NB4 (cell line): ENCODE measurements at regions not wholly inside any gene's neighbourhood (a gene's known extent, or its start where the extent isn't known, plus 50 kb on each side); places are given as distances from the start of the nearest gene placed in this dataset.

Source experiments
- DNase-seq: peaks from one replicate; pipeline ENCODE4 v3.0.0; 2010; ENCODE audit warnings: low read depth
- H3K4me3 ChIP-seq: one replicate; pipeline ENCODE4 v1.5.1; 2011; ENCODE audit warnings: mild to moderate bottlenecking, low read depth, low read length, moderate library complexity
- MYC ChIP-seq: IDR thresholded peaks from 2 replicates; pipeline ENCODE4 v1.6.1; 2011; ENCODE audit warnings: low read depth, low read length
- POLR2A ChIP-seq: IDR thresholded peaks from 2 replicates; pipeline ENCODE4 v1.6.1; 2011; ENCODE audit warnings: mild to moderate bottlenecking; ENCODE audit not compliant: insufficient read length; ENCODE audit errors: extremely low read depth
- TF ChIP-seq, protein P1 (sequence below): IDR thresholded peaks from one replicate; pipeline ENCODE4 v1.5.1; 2012; ENCODE audit warnings: low read depth, low read length
- TF ChIP-seq, protein P2 (sequence below): IDR thresholded peaks from 2 replicates; pipeline ENCODE4 v1.6.1; 2011; ENCODE audit warnings: low read depth, low read length

DNA sequence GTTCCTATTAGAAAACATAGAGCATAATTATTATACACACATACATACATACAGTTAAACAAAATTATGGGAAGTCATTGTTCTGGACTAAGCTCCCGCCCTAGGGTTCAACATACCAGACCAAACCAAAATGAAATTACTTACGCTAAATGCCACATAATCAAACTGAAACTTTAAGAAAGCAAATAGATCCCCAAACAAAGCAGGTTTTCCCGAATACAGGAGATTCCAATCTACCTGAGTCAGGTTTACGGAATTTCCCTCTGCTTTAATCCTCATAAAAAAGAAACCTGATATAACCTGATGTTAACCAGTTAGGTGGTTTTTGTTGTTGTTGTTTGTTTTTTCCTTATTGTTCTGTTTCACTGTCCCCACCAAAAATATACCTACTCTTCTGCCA lies 1886.9 kb downstream of the NCAM2 start:
- TF ChIP-seq, protein P1, sequence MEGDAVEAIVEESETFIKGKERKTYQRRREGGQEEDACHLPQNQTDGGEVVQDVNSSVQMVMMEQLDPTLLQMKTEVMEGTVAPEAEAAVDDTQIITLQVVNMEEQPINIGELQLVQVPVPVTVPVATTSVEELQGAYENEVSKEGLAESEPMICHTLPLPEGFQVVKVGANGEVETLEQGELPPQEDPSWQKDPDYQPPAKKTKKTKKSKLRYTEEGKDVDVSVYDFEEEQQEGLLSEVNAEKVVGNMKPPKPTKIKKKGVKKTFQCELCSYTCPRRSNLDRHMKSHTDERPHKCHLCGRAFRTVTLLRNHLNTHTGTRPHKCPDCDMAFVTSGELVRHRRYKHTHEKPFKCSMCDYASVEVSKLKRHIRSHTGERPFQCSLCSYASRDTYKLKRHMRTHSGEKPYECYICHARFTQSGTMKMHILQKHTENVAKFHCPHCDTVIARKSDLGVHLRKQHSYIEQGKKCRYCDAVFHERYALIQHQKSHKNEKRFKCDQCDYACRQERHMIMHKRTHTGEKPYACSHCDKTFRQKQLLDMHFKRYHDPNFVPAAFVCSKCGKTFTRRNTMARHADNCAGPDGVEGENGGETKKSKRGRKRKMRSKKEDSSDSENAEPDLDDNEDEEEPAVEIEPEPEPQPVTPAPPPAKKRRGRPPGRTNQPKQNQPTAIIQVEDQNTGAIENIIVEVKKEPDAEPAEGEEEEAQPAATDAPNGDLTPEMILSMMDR: no peak
- no peak for TF ChIP-seq POLR2A
- TF ChIP-seq, protein P2, sequence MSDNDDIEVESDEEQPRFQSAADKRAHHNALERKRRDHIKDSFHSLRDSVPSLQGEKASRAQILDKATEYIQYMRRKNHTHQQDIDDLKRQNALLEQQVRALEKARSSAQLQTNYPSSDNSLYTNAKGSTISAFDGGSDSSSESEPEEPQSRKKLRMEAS: no peak
- TF ChIP-seq MYC: no peak
- no peak for DNase-seq
- H3K4me3 ChIP-seq: no peak overlapping the region

- H3K4me3 ChIP-seq: no peak overlapping the region
- DNase-seq: no peak
- TF ChIP-seq, protein P2: no peak
- no peak for TF ChIP-seq POLR2A
- TF ChIP-seq MYC: no peak
- TF ChIP-seq, protein P1: no peak
Observed at GRCh38 chr21:22885614-22886013, 1887.4 kb downstream of the NCAM2 start.

DNA sequence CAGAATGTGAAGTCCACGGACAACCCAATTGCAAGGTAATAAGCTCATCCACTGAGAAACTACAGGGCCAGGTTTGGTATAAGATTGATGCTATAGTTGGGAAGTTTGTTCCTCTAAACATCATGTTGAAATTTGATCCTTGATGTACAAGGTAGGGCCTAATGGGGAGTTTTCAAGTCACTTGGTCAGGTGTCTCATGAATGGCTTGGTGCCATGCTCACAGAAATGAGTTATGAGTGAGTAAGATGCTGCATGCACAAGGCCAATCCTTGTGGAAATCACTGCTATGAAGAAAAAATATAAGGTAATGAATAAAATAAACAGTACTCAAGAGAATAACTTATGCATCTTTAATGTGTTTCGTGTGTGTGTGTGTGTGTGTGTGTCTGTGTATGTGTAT lies 1891.2 kb downstream of the NCAM2 start:
- no peak overlapping the region for H3K4me3 ChIP-seq
- DNase-seq: no peak
- TF ChIP-seq, protein P1: no peak
- TF ChIP-seq, protein P2: no peak
- no peak for TF ChIP-seq POLR2A
- no peak for TF ChIP-seq MYC

GRCh38 chr21:22890656-22891055 lies 1892.4 kb downstream of the NCAM2 start:
- TF ChIP-seq, protein P2: no peak
- TF ChIP-seq, protein P1: no peak
- TF ChIP-seq MYC: no peak
- no peak for TF ChIP-seq POLR2A
- DNase-seq: no peak
- no peak overlapping the region for H3K4me3 ChIP-seq

DNA sequence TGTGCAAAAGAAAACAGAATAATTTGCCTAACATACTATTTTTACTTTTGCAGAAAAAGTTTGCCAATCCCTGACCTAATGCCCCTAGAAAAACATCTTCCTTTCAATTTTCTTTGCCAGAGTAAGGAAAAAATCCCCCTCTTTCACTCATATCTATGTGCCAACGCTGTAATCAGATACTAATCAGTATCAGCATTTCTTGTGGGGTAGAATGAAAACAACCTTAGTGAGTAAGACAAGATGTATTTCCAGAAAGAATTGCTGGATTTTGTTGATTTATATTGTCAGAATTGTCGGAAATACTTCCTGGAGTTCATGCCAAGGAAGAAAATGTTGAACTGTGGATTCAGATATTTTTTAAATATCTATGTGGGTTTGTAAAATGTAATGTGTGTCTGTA lies 1893.8 kb downstream of the NCAM2 start:
- H3K4me3 ChIP-seq: no peak overlapping the region
- TF ChIP-seq POLR2A: no peak
- TF ChIP-seq, protein P1: no peak
- TF ChIP-seq MYC: no peak
- TF ChIP-seq, protein P2: no peak
- DNase-seq: no peak

DNA sequence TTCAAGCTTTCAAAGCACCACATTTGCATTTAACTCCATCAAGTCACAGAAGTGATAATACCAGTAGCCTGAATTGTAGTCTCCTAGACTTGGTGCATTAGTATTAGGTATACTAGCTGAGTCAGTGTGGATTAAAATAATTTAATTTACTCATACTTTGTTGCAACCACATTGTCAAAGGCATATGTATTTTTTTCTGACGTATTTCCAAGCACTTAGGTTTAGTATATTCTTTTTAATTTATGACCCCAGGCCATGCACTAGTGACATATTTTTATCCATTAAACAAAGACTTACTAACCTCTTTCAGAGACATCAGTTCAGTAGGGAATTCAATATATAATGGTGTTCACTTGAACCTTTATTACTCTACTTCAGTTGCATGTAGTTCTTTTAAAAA lies 1894.5 kb downstream of the NCAM2 start:
- H3K4me3 ChIP-seq: no peak overlapping the region
- TF ChIP-seq, protein P1: no peak
- TF ChIP-seq, protein P2: no peak
- TF ChIP-seq MYC (no peak), POLR2A (no peak)
- DNase-seq: no peak
